Spleen (tissue), 7 donors: ENCODE measurements at regions not wholly inside any gene's neighbourhood (a gene's known extent, or its start where the extent isn't known, plus 50 kb on each side); places are given as distances from the start of the nearest gene placed in this dataset.

Experiments
- CTCF ChIP-seq, 11 experiments: fragments of 200-600 bp in 7 of 11; fragments of 450-650 bp in 4 of 11; sonication (generic) in 4 of 11; IDR thresholded peaks in 8 of 11; conservative IDR thresholded peaks in 3 of 11; 1 replicate in 7 of 11; 2 replicates in 4 of 11; pipeline versions ENCODE4 v1.4.0 to v1.8.0; 2016 to 2021; ENCODE audit warnings: antibody characterized with exemption in 11 of 11, inconsistent platforms in 4 of 11, mild to moderate bottlenecking in 1 of 11
- POLR2A ChIP-seq, 3 donors: fragments of 450-650 bp; IDR thresholded peaks; one replicate each; pipeline ENCODE4 v1.5.1; 2017; ENCODE audit warnings: antibody characterized with exemption in 3 of 3, mild to moderate bottlenecking in 1 of 3
- POLR2AphosphoS5 ChIP-seq, 3 donors: sonication (generic); formaldehyde crosslinking; IDR thresholded peaks; one replicate each; pipeline ENCODE4 v1.5.1; 2017; ENCODE audit warnings: antibody characterized with exemption in 3 of 3
- donor health status: DM: no; HTN: no; CAD: no; lungs with moderate emphysema.
- donor health status: DM: no; HTN: no; CAD: no.
- donor health status: DM: no; HTN: no; CAD: no.

- TF ChIP-seq POLR2A (IDR thresholded peaks at IDR 0.05) = no peak
- no peak for TF ChIP-seq CTCF (IDR thresholded peaks at IDR 0.05 in 8 of 11, conservative IDR thresholded peaks at IDR 0.05 in 3 of 11)
- TF ChIP-seq POLR2AphosphoS5 (IDR thresholded peaks at IDR 0.05) = no peak
Measured at GRCh38 chr11:127118811-127119210, 118.2 kb upstream of the KIRREL3 start.
